Fibroblast of villous mesenchyme (primary cell): ENCODE measurements at regions not wholly inside any gene's neighbourhood (a gene's known extent, or its start where the extent isn't known, plus 50 kb on each side); places are given as distances from the start of the nearest gene placed in this dataset.

Experiments used
- DNase-seq: peaks from one replicate; pipeline ENCODE4 v3.0.0-alpha.2; 2010; ENCODE audit warnings: low read depth
- H3K4me3 ChIP-seq: 2 replicates; pipeline ENCODE4 v1.5.1; 2011; ENCODE audit warnings: low read depth, mild to moderate bottlenecking, low read length
- CTCF ChIP-seq: IDR thresholded peaks from 2 replicates; pipeline ENCODE4 v1.5.1; 2012; ENCODE audit warnings: low read depth, mild to moderate bottlenecking, low read length; ENCODE audit not compliant: insufficient read depth

DNA sequence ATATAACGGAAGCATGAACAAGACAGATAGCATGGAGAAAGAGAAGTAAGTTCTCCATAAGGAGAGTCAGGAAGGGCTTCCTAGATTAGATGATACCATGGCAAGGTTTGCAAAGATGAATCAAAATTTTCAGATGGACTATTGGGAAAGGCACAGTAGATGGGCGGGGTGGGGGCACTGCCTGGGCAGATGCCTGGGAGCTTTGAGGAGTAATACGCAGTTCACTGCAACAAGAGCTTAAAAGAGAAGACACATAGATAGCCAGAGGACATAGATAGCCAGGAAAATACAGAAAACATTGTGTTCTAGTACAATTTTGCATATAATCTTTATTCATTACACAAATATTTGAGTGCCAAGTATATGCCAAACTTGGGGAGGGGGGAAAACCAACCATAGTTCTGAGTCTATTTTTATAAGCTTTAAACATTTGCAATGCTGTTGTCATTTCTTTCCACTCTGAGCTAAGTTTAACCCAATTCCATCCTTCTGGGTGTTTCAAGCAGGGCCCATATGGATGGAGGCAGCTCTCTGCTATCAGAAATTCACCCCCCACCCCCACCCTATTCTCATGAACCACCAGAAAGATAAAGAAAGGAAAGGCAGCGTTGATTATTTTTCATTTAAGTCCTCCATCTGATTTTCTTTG is 120.6 kb downstream of the NUF2 start:
- no peak for DNase-seq
- no peak overlapping the region for H3K4me3 ChIP-seq
- TF ChIP-seq CTCF, result no peak

DNA sequence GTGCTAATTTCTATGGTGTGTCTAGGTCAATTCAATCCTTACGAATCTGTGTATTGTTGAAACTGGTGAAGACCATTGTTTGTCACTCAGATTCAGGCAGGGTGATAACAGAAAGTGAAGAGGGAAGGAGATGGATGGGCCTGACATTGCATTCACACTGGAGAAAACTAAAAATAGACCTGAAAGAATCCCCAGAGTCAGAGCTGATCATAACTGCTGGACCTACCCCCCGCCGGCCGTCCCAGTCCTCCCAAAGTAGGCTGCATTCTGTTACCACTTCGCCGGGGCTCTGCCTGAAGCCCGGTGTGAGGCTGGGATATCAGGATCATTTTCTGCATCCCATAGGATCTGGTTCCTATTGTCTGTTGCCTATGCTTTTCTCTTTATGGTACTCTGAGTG is 121.1 kb downstream of the NUF2 start:
- no peak for DNase-seq
- no peak overlapping the region for H3K4me3 ChIP-seq
- TF ChIP-seq CTCF, result no peak

DNA sequence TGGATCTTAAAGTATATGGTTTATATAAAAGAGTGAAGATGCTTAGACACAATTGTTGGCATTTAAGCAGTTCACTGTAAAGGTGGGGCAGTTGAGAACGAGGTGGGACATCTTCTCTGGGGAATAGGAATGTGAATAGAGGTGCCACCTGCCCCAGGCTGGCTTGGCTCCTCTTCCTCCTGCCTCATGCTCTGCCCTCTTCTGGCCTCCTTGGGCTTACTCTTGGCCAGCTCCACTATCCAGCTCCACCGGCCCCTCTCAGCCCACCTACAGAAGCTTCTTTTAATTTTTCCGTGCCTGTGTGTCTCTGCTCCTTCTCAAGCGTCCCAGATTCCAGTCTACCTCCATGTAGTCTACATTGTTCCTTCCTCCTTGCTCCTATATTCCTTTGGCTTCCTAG is 122.1 kb downstream of the NUF2 start:
- H3K4me3 ChIP-seq, result no peak overlapping the region
- TF ChIP-seq CTCF, result no peak
- DNase-seq, result no peak

GRCh38 chr1:163444665-163445064 is 122.9 kb downstream of the NUF2 start:
- no peak for TF ChIP-seq CTCF

GRCh38 chr1:163450986-163451385 is 129.2 kb downstream of the NUF2 start:
- no peak for DNase-seq
- TF ChIP-seq CTCF, result no peak
- H3K4me3 ChIP-seq, result no peak overlapping the region

More at GRCh38 chr1:163444665-163445064, 122.9 kb downstream of the NUF2 start:
- no peak for DNase-seq
- H3K4me3 ChIP-seq, result no peak overlapping the region

GRCh38 chr1:163459539-163459938 is 137.8 kb downstream of the NUF2 start:
- DNase-seq, result no peak
- no peak overlapping the region for H3K4me3 ChIP-seq
- no peak for TF ChIP-seq CTCF

- no peak overlapping the region for H3K4me3 ChIP-seq
- no peak for DNase-seq
- TF ChIP-seq CTCF, result no peak
These were observed 145.5 kb downstream of the NUF2 start for GRCh38 chr1:163467289-163467688.
